Type B pancreatic cell (in vitro differentiated cells): ENCODE measurements at regions not wholly inside any gene's neighbourhood (a gene's known extent, or its start where the extent isn't known, plus 50 kb on each side); places are given as distances from the start of the nearest gene placed in this dataset.
"Not testable (repeated sequence)": the region's sequence is repeated elsewhere in the genome, so short reads cannot be mapped to it uniquely, and the experiment has no call there.

Experiments used
- DNase-seq: peaks from one replicate; pipeline ENCODE4 v3.0.0; 2021; ENCODE audit warnings: mixed read lengths; ENCODE audit not compliant: unreplicated experiment; ENCODE audit errors: extremely low spot score
- H3K27ac Mint-ChIP-seq: 2 replicates; pipeline ENCODE4 v1.8.0; 2021; ENCODE audit warnings: mild to moderate bottlenecking, mixed read lengths
- H3K27me3 Mint-ChIP-seq: 2 replicates; pipeline ENCODE4 v1.8.0; 2021; ENCODE audit warnings: mixed read lengths
- H3K36me3 Mint-ChIP-seq: 2 replicates; pipeline ENCODE4 v1.8.0; 2021; ENCODE audit warnings: mixed read lengths
- H3K4me1 Mint-ChIP-seq: one replicate; pipeline ENCODE4 v1.8.0; 2021; ENCODE audit warnings: mixed read lengths; ENCODE audit not compliant: unreplicated experiment
- H3K4me3 Mint-ChIP-seq: 2 replicates; pipeline ENCODE4 v1.8.0; 2021; ENCODE audit warnings: mild to moderate bottlenecking, mixed read lengths
- H3K9me3 Mint-ChIP-seq: 2 replicates; pipeline ENCODE4 v1.8.0; 2021; ENCODE audit warnings: mixed read lengths
- CTCF ChIP-seq: fragments of 200-600 bp; sonication (generic); conservative IDR thresholded peaks from 2 replicates; pipeline ENCODE4 v1.5.0; 2021; ENCODE audit warnings: antibody characterized with exemption, mild to moderate bottlenecking

GRCh38 chr16:29308644-29309546, 97.6 kb downstream of the NPIPB11 start:
- no peak overlapping the region for H3K4me3 Mint-ChIP-seq
- H3K27ac Mint-ChIP-seq = no peak overlapping the region
- H3K27me3 Mint-ChIP-seq = no peaks in the 10 kb centered on the region
- DNase-seq = no peak
- H3K4me1 Mint-ChIP-seq = peaks cover 37% of the 10 kb centered on the region
- no peaks in the 10 kb centered on the region for H3K9me3 Mint-ChIP-seq
- no peaks in the 10 kb centered on the region for H3K36me3 Mint-ChIP-seq
- TF ChIP-seq CTCF = no peak

- DNase-seq = no peak
- Mint-ChIP-seq H3K36me3 (no peaks in the 10 kb centered on the region), H3K27me3 (no peaks in the 10 kb centered on the region), H3K9me3 (no peaks in the 10 kb centered on the region), H3K4me1 (peaks cover 26% of the 10 kb centered on the region), H3K4me3 (no peak overlapping the region), H3K27ac (no peak overlapping the region)
- TF ChIP-seq CTCF = no peak
Observed at GRCh38 chr16:29307598-29308507, 98.7 kb downstream of the NPIPB11 start.

- Mint-ChIP-seq H3K27ac (no peak overlapping the region), H3K4me3 (no peak overlapping the region), H3K27me3 (no peaks in the 10 kb centered on the region), H3K36me3 (no peaks in the 10 kb centered on the region), H3K9me3 (no peaks in the 10 kb centered on the region), H3K4me1 (peaks cover 25% of the 10 kb centered on the region)
- TF ChIP-seq CTCF = no peak
- DNase-seq = no peak
Observed at GRCh38 chr16:29306943-29307597, 99.4 kb downstream of the NPIPB11 start.

DNA sequence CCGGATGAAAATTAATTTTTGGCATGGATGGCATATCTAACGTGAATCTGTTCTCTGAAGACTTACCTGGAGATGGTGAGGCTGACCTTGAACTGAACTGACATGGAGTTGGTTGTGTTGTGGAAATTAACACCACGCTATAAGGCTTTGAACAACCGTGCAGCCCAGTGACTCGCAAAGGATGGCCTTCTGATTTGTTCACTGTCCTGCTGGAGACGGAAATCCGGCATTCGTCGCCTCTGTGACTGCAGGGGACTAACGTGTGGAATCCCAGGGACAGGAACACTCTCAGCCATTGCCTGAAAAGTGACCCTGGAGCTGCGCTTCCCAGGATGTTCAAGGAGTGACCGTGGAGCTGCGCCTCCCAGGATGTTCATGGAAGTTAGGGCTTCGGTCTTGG, 100.3 kb downstream of the NPIPB11 start:
- no peak for DNase-seq
- no peak for TF ChIP-seq CTCF
- peaks cover 25% of the 10 kb centered on the region for H3K4me1 Mint-ChIP-seq
- H3K4me3 Mint-ChIP-seq = no peak overlapping the region
- H3K27me3 Mint-ChIP-seq = no peaks in the 10 kb centered on the region
- no peak overlapping the region for H3K27ac Mint-ChIP-seq
- H3K36me3 Mint-ChIP-seq = no peaks in the 10 kb centered on the region
- no peaks in the 10 kb centered on the region for H3K9me3 Mint-ChIP-seq

DNA sequence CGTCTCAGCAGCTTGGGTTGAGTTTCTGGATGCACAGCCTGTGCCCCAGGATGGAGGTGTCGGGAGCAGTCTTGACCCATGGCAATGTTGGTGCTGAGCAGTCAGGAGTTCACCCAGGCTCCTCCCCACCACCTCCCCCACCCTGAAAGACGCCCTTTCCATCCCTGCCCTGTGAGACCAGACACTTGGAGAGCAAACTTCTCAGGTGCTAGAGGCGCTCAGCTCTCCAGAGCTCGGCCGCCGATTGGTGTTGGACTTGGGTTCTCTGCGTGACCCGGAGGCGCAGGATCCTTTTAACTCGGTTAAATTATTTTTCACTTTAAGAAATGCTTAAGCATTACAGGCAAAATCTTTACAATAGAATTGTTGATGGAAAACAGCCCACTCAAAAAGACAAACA, 101.5 kb downstream of the NPIPB11 start:
- DNase-seq, H3K27ac Mint-ChIP-seq, H3K4me3 Mint-ChIP-seq, H3K27me3 Mint-ChIP-seq, H3K36me3 Mint-ChIP-seq, H3K9me3 Mint-ChIP-seq: not testable (repeated sequence)
- H3K4me1 Mint-ChIP-seq = peaks cover 32% of the 10 kb centered on the region
